ENCODE measurements at regions not wholly inside any gene's neighbourhood (a gene's known extent, or its start where the extent isn't known, plus 50 kb on each side); places are given as distances from the start of the nearest gene placed in this dataset.

GRCh38 chr10:43710772-43711471 is 62.2 kb upstream of the ZNF32 start:
- TF ChIP-seq SIN3A (IDR thresholded peaks at IDR 0.05; ENCODE audit: borderline replicate concordance, insufficient read depth, low read length) (no peak), POLR2AphosphoS5 (IDR thresholded peaks at IDR 0.05; ENCODE audit: low read depth, low read length) (no peak), FOXP2 (optimal IDR thresholded peaks at IDR 0.05; ENCODE audit: borderline replicate concordance, extremely low read depth, extremely low read length, insufficient read depth) (no peak), TAF1 (IDR thresholded peaks at IDR 0.05; ENCODE audit: borderline replicate concordance, insufficient read depth, low read length) (no peak)
- TF ChIP-seq, protein P1, sequence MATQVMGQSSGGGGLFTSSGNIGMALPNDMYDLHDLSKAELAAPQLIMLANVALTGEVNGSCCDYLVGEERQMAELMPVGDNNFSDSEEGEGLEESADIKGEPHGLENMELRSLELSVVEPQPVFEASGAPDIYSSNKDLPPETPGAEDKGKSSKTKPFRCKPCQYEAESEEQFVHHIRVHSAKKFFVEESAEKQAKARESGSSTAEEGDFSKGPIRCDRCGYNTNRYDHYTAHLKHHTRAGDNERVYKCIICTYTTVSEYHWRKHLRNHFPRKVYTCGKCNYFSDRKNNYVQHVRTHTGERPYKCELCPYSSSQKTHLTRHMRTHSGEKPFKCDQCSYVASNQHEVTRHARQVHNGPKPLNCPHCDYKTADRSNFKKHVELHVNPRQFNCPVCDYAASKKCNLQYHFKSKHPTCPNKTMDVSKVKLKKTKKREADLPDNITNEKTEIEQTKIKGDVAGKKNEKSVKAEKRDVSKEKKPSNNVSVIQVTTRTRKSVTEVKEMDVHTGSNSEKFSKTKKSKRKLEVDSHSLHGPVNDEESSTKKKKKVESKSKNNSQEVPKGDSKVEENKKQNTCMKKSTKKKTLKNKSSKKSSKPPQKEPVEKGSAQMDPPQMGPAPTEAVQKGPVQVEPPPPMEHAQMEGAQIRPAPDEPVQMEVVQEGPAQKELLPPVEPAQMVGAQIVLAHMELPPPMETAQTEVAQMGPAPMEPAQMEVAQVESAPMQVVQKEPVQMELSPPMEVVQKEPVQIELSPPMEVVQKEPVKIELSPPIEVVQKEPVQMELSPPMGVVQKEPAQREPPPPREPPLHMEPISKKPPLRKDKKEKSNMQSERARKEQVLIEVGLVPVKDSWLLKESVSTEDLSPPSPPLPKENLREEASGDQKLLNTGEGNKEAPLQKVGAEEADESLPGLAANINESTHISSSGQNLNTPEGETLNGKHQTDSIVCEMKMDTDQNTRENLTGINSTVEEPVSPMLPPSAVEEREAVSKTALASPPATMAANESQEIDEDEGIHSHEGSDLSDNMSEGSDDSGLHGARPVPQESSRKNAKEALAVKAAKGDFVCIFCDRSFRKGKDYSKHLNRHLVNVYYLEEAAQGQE (IDR thresholded peaks at IDR 0.05; ENCODE audit: insufficient read depth in 1 of 2, low read depth in 2 of 2, low read length in 2 of 2): no peak

GRCh38 chr10:43708262-43708661 is 59.6 kb upstream of the ZNF32 start:
- TF ChIP-seq, protein P1 (IDR thresholded peaks at IDR 0.05; ENCODE audit: insufficient read depth in 1 of 2, low read depth in 2 of 2, low read length in 2 of 2): no peak
- TF ChIP-seq FOXP2 (optimal IDR thresholded peaks at IDR 0.05; ENCODE audit: borderline replicate concordance, extremely low read depth, extremely low read length, insufficient read depth): no peak
- TF ChIP-seq TAF1 (IDR thresholded peaks at IDR 0.05; ENCODE audit: borderline replicate concordance, insufficient read depth, low read length): no peak
- TF ChIP-seq POLR2AphosphoS5 (IDR thresholded peaks at IDR 0.05; ENCODE audit: low read depth, low read length): no peak
- TF ChIP-seq SIN3A (IDR thresholded peaks at IDR 0.05; ENCODE audit: borderline replicate concordance, insufficient read depth, low read length): no peak

DNA sequence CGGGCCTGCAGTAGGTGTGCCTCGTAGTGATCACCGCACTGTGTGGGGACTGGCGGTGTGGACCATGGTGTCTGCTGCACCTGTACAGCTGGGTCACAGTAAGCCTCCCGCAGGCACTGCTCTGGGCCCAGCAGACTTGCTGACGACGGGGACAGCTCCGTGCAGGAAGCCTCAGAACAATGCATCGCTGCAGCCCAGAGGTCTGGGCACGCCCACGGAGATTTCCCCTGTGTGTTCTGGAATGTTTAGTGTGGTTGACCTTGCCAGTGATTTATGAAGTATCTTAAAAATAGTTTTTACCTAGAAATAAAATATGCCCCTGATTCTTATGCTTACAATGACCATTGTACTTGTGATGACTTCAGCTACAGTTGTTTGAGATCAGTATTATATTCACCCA is 59.1 kb upstream of the ZNF32 start:
- TF ChIP-seq SIN3A (IDR thresholded peaks at IDR 0.05; ENCODE audit: borderline replicate concordance, insufficient read depth, low read length): no peak
- no peak for TF ChIP-seq TAF1 (IDR thresholded peaks at IDR 0.05; ENCODE audit: borderline replicate concordance, insufficient read depth, low read length)
- no peak for TF ChIP-seq FOXP2 (optimal IDR thresholded peaks at IDR 0.05; ENCODE audit: borderline replicate concordance, extremely low read depth, extremely low read length, insufficient read depth)
- TF ChIP-seq, protein P1 (IDR thresholded peaks at IDR 0.05; ENCODE audit: insufficient read depth in 1 of 2, low read depth in 2 of 2, low read length in 2 of 2): peak in 1 of 2 experiments; percentile 68; a peak in 1 of 4 replicates

DNA sequence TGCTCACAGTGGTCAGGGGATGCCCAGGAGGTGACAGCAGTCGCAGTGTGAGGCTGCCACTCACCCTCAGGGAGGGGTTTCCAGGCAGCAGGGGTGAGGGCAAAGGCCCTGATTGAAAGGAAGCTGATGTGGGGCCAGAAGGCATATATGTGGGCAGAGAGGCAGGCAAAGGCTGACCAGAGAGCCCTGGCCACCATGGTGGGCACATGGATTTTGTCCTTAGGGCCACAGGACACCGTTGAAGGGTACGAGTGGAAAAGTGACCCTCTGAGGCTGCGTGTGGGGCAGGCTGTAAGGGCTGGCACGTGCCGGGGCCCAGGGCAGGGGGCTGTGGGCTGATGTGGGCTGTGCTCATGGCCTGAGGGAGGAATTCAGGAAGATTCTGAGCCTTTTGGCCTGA is 57.5 kb upstream of the ZNF32 start:
- TF ChIP-seq TAF1 (IDR thresholded peaks at IDR 0.05; ENCODE audit: borderline replicate concordance, insufficient read depth, low read length) (no peak), FOXP2 (optimal IDR thresholded peaks at IDR 0.05; ENCODE audit: borderline replicate concordance, extremely low read depth, extremely low read length, insufficient read depth) (no peak)
- TF ChIP-seq, protein P1 (IDR thresholded peaks at IDR 0.05; ENCODE audit: insufficient read depth in 1 of 2, low read depth in 2 of 2, low read length in 2 of 2): no peak

DNA sequence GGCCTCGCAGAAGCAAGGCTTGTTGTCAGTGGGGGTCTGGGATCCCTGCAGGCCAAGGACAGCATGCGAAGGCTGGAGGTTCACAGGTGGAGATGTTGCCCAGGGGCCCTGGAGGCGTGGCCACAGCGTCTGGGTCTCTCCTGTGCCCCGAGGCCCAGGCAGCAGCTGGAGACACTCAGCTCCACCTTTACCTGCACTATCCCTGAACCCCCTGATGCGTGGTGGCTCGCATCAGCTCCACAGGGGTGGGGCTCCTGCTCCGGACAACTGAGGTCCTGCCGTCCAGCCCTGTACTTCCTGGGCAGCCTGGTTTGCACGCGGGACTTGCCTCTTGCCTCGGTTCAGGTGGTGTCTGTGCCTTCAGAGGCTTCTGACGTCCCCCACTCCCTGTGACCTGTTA is 54.6 kb upstream of the ZNF32 start:
- TF ChIP-seq TAF1 (IDR thresholded peaks at IDR 0.05; ENCODE audit: borderline replicate concordance, insufficient read depth, low read length) (no peak), FOXP2 (optimal IDR thresholded peaks at IDR 0.05; ENCODE audit: borderline replicate concordance, extremely low read depth, extremely low read length, insufficient read depth) (no peak), SIN3A (IDR thresholded peaks at IDR 0.05; ENCODE audit: borderline replicate concordance, insufficient read depth, low read length) (no peak), POLR2AphosphoS5 (IDR thresholded peaks at IDR 0.05; ENCODE audit: low read depth, low read length) (no peak)
- TF ChIP-seq, protein P1 (IDR thresholded peaks at IDR 0.05; ENCODE audit: insufficient read depth in 1 of 2, low read depth in 2 of 2, low read length in 2 of 2): no peak
